SK-N-SH treated with all-trans-retinoic acid at 6 μM for 48 hours (cell line): ENCODE measurements at regions not wholly inside any gene's neighbourhood (a gene's known extent, or its start where the extent isn't known, plus 50 kb on each side); places are given as distances from the start of the nearest gene placed in this dataset.
A peak's percentile ranks its signal among the peaks of the same experiment; 100 is the strongest.

Experiments
- ATAC-seq: fragments of 200-7000 bp; cut with Tn5 transposase; 3 replicates; pipeline ENCODE4 v1.9.1; 2020; ENCODE audit warnings: mild to moderate bottlenecking, moderate library complexity
- ARNTL ChIP-seq: fragments of 450-650 bp; formaldehyde crosslinking; IDR thresholded peaks from 2 replicates; pipeline ENCODE4 v1.5.0; 2020; ENCODE audit warnings: low read depth, mild to moderate bottlenecking, moderate library complexity, borderline replicate concordance
- BACH2 ChIP-seq: fragments of 250-450 bp; sonication (Bioruptor Pico); IDR thresholded peaks from 2 replicates; pipeline ENCODE4 v1.9.0; 2021; ENCODE audit warnings: mild to moderate bottlenecking, borderline replicate concordance
- CSRNP3 ChIP-seq: fragments of 250-450 bp; sonication (Bioruptor Pico); IDR thresholded peaks from 2 replicates; pipeline ENCODE4 v1.5.1; 2021; ENCODE audit warnings: mild to moderate bottlenecking, moderate library complexity
- GLIS3 ChIP-seq: fragments of 250-450 bp; sonication (Bioruptor Pico); IDR thresholded peaks from 2 replicates; pipeline ENCODE4 v1.5.0; 2020; ENCODE audit warnings: mild to moderate bottlenecking, moderate library complexity
- ISL1 ChIP-seq: fragments of 250-450 bp; sonication (Bioruptor Pico); IDR thresholded peaks from 2 replicates; pipeline ENCODE4 v2.1.2; 2022; ENCODE audit warnings: mild to moderate bottlenecking, moderate library complexity
- OSR1 ChIP-seq: fragments of 250-450 bp; sonication (Bioruptor Pico); IDR thresholded peaks from 2 replicates; pipeline ENCODE4 v1.8.0; 2022; ENCODE audit warnings: moderate library complexity, mild to moderate bottlenecking, inconsistent platforms
- POU6F1 ChIP-seq: fragments of 250-450 bp; sonication (Bioruptor Pico); IDR thresholded peaks from 2 replicates; pipeline ENCODE4 v1.8.0; 2021; ENCODE audit warnings: low read depth, mild to moderate bottlenecking, moderate library complexity, borderline replicate concordance
- RARB ChIP-seq: fragments of 250-450 bp; sonication (Bioruptor Pico); IDR thresholded peaks from 2 replicates; pipeline ENCODE4 v1.8.0; 2021; ENCODE audit warnings: mild to moderate bottlenecking, moderate library complexity
- SNAI2 ChIP-seq: fragments of 250-450 bp; sonication (Bioruptor Pico); IDR thresholded peaks from 2 replicates; pipeline ENCODE4 v1.5.0; 2020; ENCODE audit warnings: mild to moderate bottlenecking, moderate library complexity
- TCF4 ChIP-seq: fragments of 250-450 bp; sonication (Bioruptor Pico); IDR thresholded peaks from 2 replicates; pipeline ENCODE4 v1.8.0; 2021; ENCODE audit warnings: mild to moderate bottlenecking, moderate library complexity, borderline replicate concordance
- TOX ChIP-seq: fragments of 250-450 bp; sonication (Bioruptor Pico); IDR thresholded peaks from 2 replicates; pipeline ENCODE4 v1.8.0; 2021; ENCODE audit warnings: mild to moderate bottlenecking, moderate library complexity, borderline replicate concordance
- ZC3H10 ChIP-seq: fragments of 250-450 bp; sonication (Bioruptor Pico); IDR thresholded peaks from 2 replicates; pipeline ENCODE4 v1.5.1; 2021; ENCODE audit warnings: mild to moderate bottlenecking, moderate library complexity
- ZFP3 ChIP-seq: fragments of 250-450 bp; sonication (Bioruptor Pico); IDR thresholded peaks from 2 replicates; pipeline ENCODE4 v1.5.0; 2020; ENCODE audit warnings: mild to moderate bottlenecking, moderate library complexity
- ZFP30 ChIP-seq: fragments of 450-650 bp; formaldehyde crosslinking; IDR thresholded peaks from 2 replicates; pipeline ENCODE4 v1.5.0; 2022; ENCODE audit warnings: mild to moderate bottlenecking, moderate library complexity
- ZNF565 ChIP-seq: fragments of 450-650 bp; formaldehyde crosslinking; conservative IDR thresholded peaks from 2 replicates; pipeline ENCODE4 v1.5.0; 2020; ENCODE audit warnings: low read depth, mild to moderate bottlenecking, moderate library complexity
- ZNF70 ChIP-seq: fragments of 450-650 bp; formaldehyde crosslinking; IDR thresholded peaks from 2 replicates; pipeline ENCODE4 v1.5.0; 2020; ENCODE audit warnings: mild to moderate bottlenecking, moderate library complexity
- ZNF8 ChIP-seq: fragments of 450-650 bp; formaldehyde crosslinking; IDR thresholded peaks from 2 replicates; pipeline ENCODE4 v1.5.0; 2020; ENCODE audit warnings: mild to moderate bottlenecking, moderate library complexity
- TF ChIP-seq, protein P1 (sequence below): fragments of 250-450 bp; sonication (Bioruptor Pico); IDR thresholded peaks from 2 replicates; pipeline ENCODE4 v1.8.0; 2020; ENCODE audit warnings: mild to moderate bottlenecking, moderate library complexity, borderline replicate concordance
- TF ChIP-seq, protein P2 (sequence below): fragments of 250-450 bp; sonication (Bioruptor Pico); IDR thresholded peaks from 2 replicates; pipeline ENCODE4 v1.5.0; 2020; ENCODE audit warnings: mild to moderate bottlenecking, moderate library complexity
- TF ChIP-seq, protein P3 (sequence below): fragments of 250-450 bp; sonication (Bioruptor Pico); IDR thresholded peaks from 2 replicates; pipeline ENCODE4 v1.5.1; 2020; ENCODE audit warnings: low read depth, mild to moderate bottlenecking, moderate library complexity

GRCh38 chr4:114108869-114109268, 129.4 kb upstream of the ARSJ start:
- peak; percentile 90 for ATAC-seq
- TF ChIP-seq ZNF565 (CRISPR knock-in tag) (no peak), CSRNP3 (CRISPR knock-in tag) (no peak), RARB (CRISPR knock-in tag) (no peak), TCF4 (CRISPR knock-in tag) (peak; percentile 53; the same call in 1 of the 2 replicates), GLIS3 (CRISPR knock-in tag) (no peak), ZC3H10 (no peak), ZFP3 (CRISPR knock-in tag) (no peak), ZFP30 (CRISPR knock-in tag) (no peak), TOX (CRISPR knock-in tag) (no peak), OSR1 (CRISPR knock-in tag) (no peak), ISL1 (CRISPR knock-in tag) (peak; percentile 44), ARNTL (CRISPR knock-in tag) (no peak), ZNF8 (CRISPR knock-in tag) (no peak)
- TF ChIP-seq, protein P1, sequence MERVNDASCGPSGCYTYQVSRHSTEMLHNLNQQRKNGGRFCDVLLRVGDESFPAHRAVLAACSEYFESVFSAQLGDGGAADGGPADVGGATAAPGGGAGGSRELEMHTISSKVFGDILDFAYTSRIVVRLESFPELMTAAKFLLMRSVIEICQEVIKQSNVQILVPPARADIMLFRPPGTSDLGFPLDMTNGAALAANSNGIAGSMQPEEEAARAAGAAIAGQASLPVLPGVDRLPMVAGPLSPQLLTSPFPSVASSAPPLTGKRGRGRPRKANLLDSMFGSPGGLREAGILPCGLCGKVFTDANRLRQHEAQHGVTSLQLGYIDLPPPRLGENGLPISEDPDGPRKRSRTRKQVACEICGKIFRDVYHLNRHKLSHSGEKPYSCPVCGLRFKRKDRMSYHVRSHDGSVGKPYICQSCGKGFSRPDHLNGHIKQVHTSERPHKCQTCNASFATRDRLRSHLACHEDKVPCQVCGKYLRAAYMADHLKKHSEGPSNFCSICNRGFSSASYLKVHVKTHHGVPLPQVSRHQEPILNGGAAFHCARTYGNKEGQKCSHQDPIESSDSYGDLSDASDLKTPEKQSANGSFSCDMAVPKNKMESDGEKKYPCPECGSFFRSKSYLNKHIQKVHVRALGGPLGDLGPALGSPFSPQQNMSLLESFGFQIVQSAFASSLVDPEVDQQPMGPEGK (CRISPR knock-in tag) = no peak
- TF ChIP-seq, protein P2, sequence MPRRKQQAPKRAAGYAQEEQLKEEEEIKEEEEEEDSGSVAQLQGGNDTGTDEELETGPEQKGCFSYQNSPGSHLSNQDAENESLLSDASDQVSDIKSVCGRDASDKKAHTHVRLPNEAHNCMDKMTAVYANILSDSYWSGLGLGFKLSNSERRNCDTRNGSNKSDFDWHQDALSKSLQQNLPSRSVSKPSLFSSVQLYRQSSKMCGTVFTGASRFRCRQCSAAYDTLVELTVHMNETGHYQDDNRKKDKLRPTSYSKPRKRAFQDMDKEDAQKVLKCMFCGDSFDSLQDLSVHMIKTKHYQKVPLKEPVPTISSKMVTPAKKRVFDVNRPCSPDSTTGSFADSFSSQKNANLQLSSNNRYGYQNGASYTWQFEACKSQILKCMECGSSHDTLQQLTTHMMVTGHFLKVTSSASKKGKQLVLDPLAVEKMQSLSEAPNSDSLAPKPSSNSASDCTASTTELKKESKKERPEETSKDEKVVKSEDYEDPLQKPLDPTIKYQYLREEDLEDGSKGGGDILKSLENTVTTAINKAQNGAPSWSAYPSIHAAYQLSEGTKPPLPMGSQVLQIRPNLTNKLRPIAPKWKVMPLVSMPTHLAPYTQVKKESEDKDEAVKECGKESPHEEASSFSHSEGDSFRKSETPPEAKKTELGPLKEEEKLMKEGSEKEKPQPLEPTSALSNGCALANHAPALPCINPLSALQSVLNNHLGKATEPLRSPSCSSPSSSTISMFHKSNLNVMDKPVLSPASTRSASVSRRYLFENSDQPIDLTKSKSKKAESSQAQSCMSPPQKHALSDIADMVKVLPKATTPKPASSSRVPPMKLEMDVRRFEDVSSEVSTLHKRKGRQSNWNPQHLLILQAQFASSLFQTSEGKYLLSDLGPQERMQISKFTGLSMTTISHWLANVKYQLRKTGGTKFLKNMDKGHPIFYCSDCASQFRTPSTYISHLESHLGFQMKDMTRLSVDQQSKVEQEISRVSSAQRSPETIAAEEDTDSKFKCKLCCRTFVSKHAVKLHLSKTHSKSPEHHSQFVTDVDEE (CRISPR knock-in tag) = no peak

GRCh38 chr4:114109776-114110175, 130.3 kb upstream of the ARSJ start:
- TF ChIP-seq RARB (CRISPR knock-in tag) = no peak
- TF ChIP-seq, protein P1 (CRISPR knock-in tag) = no peak
- TF ChIP-seq CSRNP3 (CRISPR knock-in tag) = no peak
- TF ChIP-seq, protein P3, sequence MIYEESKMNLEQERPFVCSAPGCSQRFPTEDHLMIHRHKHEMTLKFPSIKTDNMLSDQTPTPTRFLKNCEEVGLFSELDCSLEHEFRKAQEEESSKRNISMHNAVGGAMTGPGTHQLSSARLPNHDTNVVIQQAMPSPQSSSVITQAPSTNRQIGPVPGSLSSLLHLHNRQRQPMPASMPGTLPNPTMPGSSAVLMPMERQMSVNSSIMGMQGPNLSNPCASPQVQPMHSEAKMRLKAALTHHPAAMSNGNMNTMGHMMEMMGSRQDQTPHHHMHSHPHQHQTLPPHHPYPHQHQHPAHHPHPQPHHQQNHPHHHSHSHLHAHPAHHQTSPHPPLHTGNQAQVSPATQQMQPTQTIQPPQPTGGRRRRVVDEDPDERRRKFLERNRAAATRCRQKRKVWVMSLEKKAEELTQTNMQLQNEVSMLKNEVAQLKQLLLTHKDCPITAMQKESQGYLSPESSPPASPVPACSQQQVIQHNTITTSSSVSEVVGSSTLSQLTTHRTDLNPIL (CRISPR knock-in tag) = no peak
- TF ChIP-seq GLIS3 (CRISPR knock-in tag) = no peak
- ATAC-seq = no peak

DNA sequence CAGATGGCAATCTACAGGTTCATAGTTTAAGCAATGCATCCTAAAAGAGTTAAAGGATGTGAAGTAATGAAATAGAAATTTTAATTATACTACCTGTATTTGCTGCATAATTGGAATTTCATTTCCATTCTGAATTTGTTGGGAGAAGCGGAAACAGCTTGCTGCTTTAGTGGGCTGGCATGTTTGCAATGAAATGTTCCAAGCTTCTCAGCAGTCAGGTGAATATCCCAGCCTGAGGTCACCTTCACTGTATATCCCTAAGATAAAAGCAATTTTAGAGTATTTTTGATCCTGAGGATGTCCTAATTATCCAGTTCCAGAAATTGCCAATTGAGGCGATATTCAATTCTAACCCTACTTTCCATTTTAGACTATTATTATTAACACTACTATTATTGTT, 136.1 kb upstream of the ARSJ start:
- ATAC-seq = no peak
- TF ChIP-seq SNAI2 (CRISPR knock-in tag) (no peak), POU6F1 (CRISPR knock-in tag) (no peak), OSR1 (CRISPR knock-in tag) (no peak), BACH2 (CRISPR knock-in tag) (no peak), ZNF70 (no peak), ISL1 (CRISPR knock-in tag) (no peak), ZFP30 (CRISPR knock-in tag) (no peak), RARB (CRISPR knock-in tag) (no peak), ZC3H10 (no peak)
- TF ChIP-seq, protein P2 (CRISPR knock-in tag) = no peak
